SJCRH30 (cell line): ENCODE measurements at regions not wholly inside any gene's neighbourhood (a gene's known extent, or its start where the extent isn't known, plus 50 kb on each side); places are given as distances from the start of the nearest gene placed in this dataset.

Experiments used
- DNase-seq, 2 experiments: peaks; one replicate each; pipeline ENCODE4 v3.0.0-alpha.2; 2015 to 2020
- H3K27ac ChIP-seq: fragments of 250-450 bp; sonication (Bioruptor Pico); 2 replicates; pipeline ENCODE4 v1.5.1; 2020; ENCODE audit warnings: mild to moderate bottlenecking, moderate library complexity
- H3K27me3 ChIP-seq: fragments of 250-450 bp; sonication (Bioruptor Pico); 2 replicates; pipeline ENCODE4 v1.5.1; 2020; ENCODE audit warnings: mild to moderate bottlenecking, moderate library complexity
- H3K36me3 ChIP-seq: fragments of 250-450 bp; sonication (Bioruptor Pico); 2 replicates; pipeline ENCODE4 v1.5.1; 2020; ENCODE audit warnings: mild to moderate bottlenecking, moderate library complexity
- H3K4me1 ChIP-seq: fragments of 250-450 bp; sonication (Bioruptor Pico); 2 replicates; pipeline ENCODE4 v1.5.1; 2020; ENCODE audit warnings: mild to moderate bottlenecking, moderate library complexity
- H3K4me3 ChIP-seq: fragments of 250-450 bp; sonication (Bioruptor Pico); 2 replicates; pipeline ENCODE4 v1.5.1; 2020; ENCODE audit warnings: mild to moderate bottlenecking, moderate library complexity
- H3K9me3 ChIP-seq: fragments of 250-450 bp; sonication (Bioruptor Pico); replicated peaks from 2 replicates; pipeline ENCODE4 v1.5.1; 2020; ENCODE audit warnings: mild to moderate bottlenecking, moderate library complexity

GRCh38 chr13:67303661-67304333 is 73.7 kb upstream of the PCDH9 start:
- H3K27ac ChIP-seq = no peak overlapping the region
- no peaks in the 10 kb centered on the region for H3K9me3 ChIP-seq
- H3K27me3 ChIP-seq = no peaks in the 10 kb centered on the region
- H3K4me1 ChIP-seq = no peaks in the 10 kb centered on the region
- H3K36me3 ChIP-seq = no peaks in the 10 kb centered on the region
- no peak for DNase-seq
- H3K4me3 ChIP-seq = no peak overlapping the region

- DNase-seq = no peak
- Histone ChIP-seq H3K4me1 (no peaks in the 10 kb centered on the region), H3K27ac (no peak overlapping the region), H3K27me3 (no peaks in the 10 kb centered on the region), H3K4me3 (no peak overlapping the region), H3K36me3 (no peaks in the 10 kb centered on the region), H3K9me3 (no peaks in the 10 kb centered on the region)
These were observed 69.6 kb upstream of the PCDH9 start for GRCh38 chr13:67299751-67300150.

GRCh38 chr13:67299072-67299635 is 69.0 kb upstream of the PCDH9 start:
- no peak overlapping the region for H3K4me3 ChIP-seq
- H3K27me3 ChIP-seq = no peaks in the 10 kb centered on the region
- no peak overlapping the region for H3K27ac ChIP-seq
- no peak for DNase-seq
- H3K36me3 ChIP-seq = no peaks in the 10 kb centered on the region
- H3K4me1 ChIP-seq = no peaks in the 10 kb centered on the region
- H3K9me3 ChIP-seq = no peaks in the 10 kb centered on the region

- no peaks in the 10 kb centered on the region for H3K27me3 ChIP-seq
- DNase-seq = no peak
- H3K9me3 ChIP-seq = no peaks in the 10 kb centered on the region
- H3K36me3 ChIP-seq = no peaks in the 10 kb centered on the region; the same call in 1 of the 2 replicates
- H3K4me3 ChIP-seq = no peak overlapping the region
- H3K27ac ChIP-seq = no peak overlapping the region
- no peaks in the 10 kb centered on the region for H3K4me1 ChIP-seq
These were observed 68.2 kb upstream of the PCDH9 start for GRCh38 chr13:67298297-67298696.

- Histone ChIP-seq H3K4me1 (no peaks in the 10 kb centered on the region), H3K4me3 (no peak overlapping the region), H3K9me3 (no peaks in the 10 kb centered on the region), H3K27me3 (no peaks in the 10 kb centered on the region), H3K27ac (no peak overlapping the region), H3K36me3 (no peaks in the 10 kb centered on the region; the same call in 1 of the 2 replicates)
- DNase-seq = no peak
These were observed 66.4 kb upstream of the PCDH9 start for GRCh38 chr13:67296511-67296910.

GRCh38 chr13:67292886-67293285 is 62.8 kb upstream of the PCDH9 start:
- no peak for DNase-seq
- H3K36me3 ChIP-seq = no peaks in the 10 kb centered on the region; the same call in 1 of the 2 replicates
- H3K27ac ChIP-seq = no peak overlapping the region
- H3K4me1 ChIP-seq = no peaks in the 10 kb centered on the region
- no peak overlapping the region for H3K4me3 ChIP-seq
- no peaks in the 10 kb centered on the region for H3K9me3 ChIP-seq
- H3K27me3 ChIP-seq = no peaks in the 10 kb centered on the region

GRCh38 chr13:67285611-67286010 is 55.5 kb upstream of the PCDH9 start:
- no peak overlapping the region for H3K4me3 ChIP-seq

GRCh38 chr13:67283637-67284036 is 53.5 kb upstream of the PCDH9 start:
- Histone ChIP-seq H3K4me3 (no peak overlapping the region), H3K9me3 (no peaks in the 10 kb centered on the region), H3K36me3 (no peaks in the 10 kb centered on the region), H3K27me3 (no peaks in the 10 kb centered on the region), H3K4me1 (peaks cover 5% of the 10 kb centered on the region; the same call in 1 of the 2 replicates), H3K27ac (no peak overlapping the region)
- no peak for DNase-seq

More at GRCh38 chr13:67285611-67286010, 55.5 kb upstream of the PCDH9 start:
- peaks cover 5% of the 10 kb centered on the region; the same call in 1 of the 2 replicates for H3K4me1 ChIP-seq
- no peak for DNase-seq
- H3K27me3 ChIP-seq = no peaks in the 10 kb centered on the region
- no peak overlapping the region for H3K27ac ChIP-seq
- no peaks in the 10 kb centered on the region for H3K36me3 ChIP-seq
- H3K9me3 ChIP-seq = no peaks in the 10 kb centered on the region

- no peaks in the 10 kb centered on the region for H3K27me3 ChIP-seq
- no peaks in the 10 kb centered on the region for H3K9me3 ChIP-seq
- no peak overlapping the region for H3K4me3 ChIP-seq
- DNase-seq = peak; percentile 28 to 60
- no peaks in the 10 kb centered on the region for H3K36me3 ChIP-seq
- H3K27ac ChIP-seq = no peak overlapping the region; the same call in 1 of the 2 replicates
- peaks cover 12% of the 10 kb centered on the region for H3K4me1 ChIP-seq
These were observed 51.3 kb upstream of the PCDH9 start for GRCh38 chr13:67281466-67281865.
